ENCODE measurements at regions not wholly inside any gene's neighbourhood (a gene's known extent, or its start where the extent isn't known, plus 50 kb on each side); places are given as distances from the start of the nearest gene placed in this dataset.

DNA sequence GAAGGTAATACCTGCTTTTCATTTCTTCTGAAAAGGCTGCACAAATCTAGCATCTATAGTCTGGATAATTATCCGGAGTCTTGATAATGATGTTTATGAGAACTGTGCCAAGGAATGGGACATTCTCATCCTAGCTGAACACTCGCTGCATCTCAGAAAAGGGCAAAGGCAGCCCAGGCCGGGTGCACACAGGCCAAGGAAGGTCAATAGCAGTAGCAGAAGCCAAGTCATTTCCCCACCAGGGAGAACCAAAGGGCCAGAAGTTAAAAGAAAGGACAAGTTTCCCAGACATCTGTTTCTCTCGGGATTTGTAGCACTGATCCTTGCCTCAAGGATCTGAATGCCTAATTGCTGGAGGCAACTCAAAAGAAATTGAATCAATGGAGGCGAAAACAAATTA lies 66.1 kb upstream of the ANKRD55 start:
- TF ChIP-seq EZH2 (IDR thresholded peaks at IDR 0.05; ENCODE audit: low read length, missing control alignments) = no peak
- TF ChIP-seq, protein P1, sequence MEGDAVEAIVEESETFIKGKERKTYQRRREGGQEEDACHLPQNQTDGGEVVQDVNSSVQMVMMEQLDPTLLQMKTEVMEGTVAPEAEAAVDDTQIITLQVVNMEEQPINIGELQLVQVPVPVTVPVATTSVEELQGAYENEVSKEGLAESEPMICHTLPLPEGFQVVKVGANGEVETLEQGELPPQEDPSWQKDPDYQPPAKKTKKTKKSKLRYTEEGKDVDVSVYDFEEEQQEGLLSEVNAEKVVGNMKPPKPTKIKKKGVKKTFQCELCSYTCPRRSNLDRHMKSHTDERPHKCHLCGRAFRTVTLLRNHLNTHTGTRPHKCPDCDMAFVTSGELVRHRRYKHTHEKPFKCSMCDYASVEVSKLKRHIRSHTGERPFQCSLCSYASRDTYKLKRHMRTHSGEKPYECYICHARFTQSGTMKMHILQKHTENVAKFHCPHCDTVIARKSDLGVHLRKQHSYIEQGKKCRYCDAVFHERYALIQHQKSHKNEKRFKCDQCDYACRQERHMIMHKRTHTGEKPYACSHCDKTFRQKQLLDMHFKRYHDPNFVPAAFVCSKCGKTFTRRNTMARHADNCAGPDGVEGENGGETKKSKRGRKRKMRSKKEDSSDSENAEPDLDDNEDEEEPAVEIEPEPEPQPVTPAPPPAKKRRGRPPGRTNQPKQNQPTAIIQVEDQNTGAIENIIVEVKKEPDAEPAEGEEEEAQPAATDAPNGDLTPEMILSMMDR (conservative IDR thresholded peaks at IDR 0.05 in 1 of 2, IDR thresholded peaks at IDR 0.05 in 1 of 2; ENCODE audit: low read depth in 1 of 2, low read length in 2 of 2) = no peak

All from fibroblast of lung (primary cell).